Endodermal cell (in vitro differentiated cells): ENCODE measurements at regions not wholly inside any gene's neighbourhood (a gene's known extent, or its start where the extent isn't known, plus 50 kb on each side); places are given as distances from the start of the nearest gene placed in this dataset.

ENCODE experiments used
- DNase-seq: peaks from one replicate; pipeline ENCODE4 v3.0.0-alpha.2; 2017
- H3K27ac ChIP-seq: 2 replicates; pipeline ENCODE4 v1.5.1; 2013; ENCODE audit warnings: mild to moderate bottlenecking, low read depth, low read length, moderate library complexity
- H3K27me3 ChIP-seq: 2 replicates; pipeline ENCODE4 v1.6.1; 2013; ENCODE audit warnings: mild to moderate bottlenecking, low read length, moderate library complexity; ENCODE audit not compliant: insufficient read depth, control insufficient read depth, poor library complexity, severe bottlenecking
- H3K36me3 ChIP-seq: 2 replicates; pipeline ENCODE4 v1.7.0; 2013; ENCODE audit warnings: mild to moderate bottlenecking, low read length, moderate library complexity; ENCODE audit not compliant: control insufficient read depth, insufficient read depth
- H3K4me1 ChIP-seq: one replicate; pipeline ENCODE4 v1.7.0; 2013; ENCODE audit warnings: low read length; ENCODE audit not compliant: control insufficient read depth, insufficient read depth
- H3K4me3 ChIP-seq: 2 replicates; pipeline ENCODE4 v1.5.1; 2013; ENCODE audit warnings: mild to moderate bottlenecking, low read length, moderate library complexity
- H3K9ac ChIP-seq: 2 replicates; pipeline ENCODE4 v1.6.1; 2013; ENCODE audit warnings: mild to moderate bottlenecking, low read length, moderate library complexity; ENCODE audit not compliant: poor library complexity, severe bottlenecking; ENCODE audit errors: extremely low read depth
- H3K9me3 ChIP-seq: 2 replicates; pipeline ENCODE4 v1.6.1; 2013; ENCODE audit warnings: mild to moderate bottlenecking, low read length, moderate library complexity; ENCODE audit not compliant: control insufficient read depth
- H3K27ac Mint-ChIP-seq: 2 replicates; pipeline ENCODE4 v1.8.0; 2020; ENCODE audit warnings: mixed read lengths
- H3K27me3 Mint-ChIP-seq: 2 replicates; pipeline ENCODE4 v1.8.0; 2021; ENCODE audit warnings: mild to moderate bottlenecking, mixed read lengths; ENCODE audit not compliant: insufficient read depth
- H3K36me3 Mint-ChIP-seq: 2 replicates; pipeline ENCODE4 v1.8.0; 2020; ENCODE audit warnings: low read depth, mixed read lengths
- H3K4me1 Mint-ChIP-seq: 2 replicates; pipeline ENCODE4 v1.8.0; 2020; ENCODE audit warnings: mixed read lengths
- H3K4me3 Mint-ChIP-seq: 2 replicates; pipeline ENCODE4 v1.8.0; 2020; ENCODE audit warnings: mild to moderate bottlenecking, moderate library complexity, mixed read lengths
- H3K9me3 Mint-ChIP-seq: 2 replicates; pipeline ENCODE4 v1.8.0; 2020; ENCODE audit warnings: mild to moderate bottlenecking, mixed read lengths
- WGBS, 2 experiments: methylation state at CpG; one replicate each; pipeline versions ENCODE4 v1.1.5 to v1.1.7; 2013; ENCODE audit warnings: missing lambda C conversion rate in 2 of 2, mixed read lengths in 1 of 2; ENCODE audit not compliant: insufficient coverage in 1 of 2, insufficient read length in 1 of 2; 5-methylcytosine and 5-hydroxymethylcytosine counted together
- TF ChIP-seq, protein P1 (sequence below): fragments of 200-600 bp; sonication (generic); conservative IDR thresholded peaks from 2 replicates; pipeline ENCODE4 v1.5.0; 2021; ENCODE audit warnings: antibody characterized with exemption, mild to moderate bottlenecking

DNA sequence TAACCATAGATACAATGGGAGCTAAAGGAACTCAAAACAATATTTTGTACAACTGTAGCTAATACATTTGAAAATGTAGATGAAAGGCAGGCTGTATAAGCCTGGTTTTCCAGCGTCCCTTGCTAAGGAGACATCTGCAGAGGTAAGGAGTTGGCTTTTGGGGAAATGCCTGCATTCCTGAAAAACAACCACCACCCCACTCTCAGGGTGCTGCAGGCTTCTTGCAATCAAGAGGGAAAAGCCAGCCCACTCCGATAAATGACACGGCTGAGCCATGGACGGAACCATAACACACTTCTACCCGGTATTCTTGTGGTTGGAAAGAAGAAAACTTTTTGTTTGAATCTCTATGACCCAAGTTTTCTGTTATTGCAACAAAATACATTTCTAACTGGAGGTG lies 200.3 kb downstream of the TEX36 start:
- TF ChIP-seq, protein P1, sequence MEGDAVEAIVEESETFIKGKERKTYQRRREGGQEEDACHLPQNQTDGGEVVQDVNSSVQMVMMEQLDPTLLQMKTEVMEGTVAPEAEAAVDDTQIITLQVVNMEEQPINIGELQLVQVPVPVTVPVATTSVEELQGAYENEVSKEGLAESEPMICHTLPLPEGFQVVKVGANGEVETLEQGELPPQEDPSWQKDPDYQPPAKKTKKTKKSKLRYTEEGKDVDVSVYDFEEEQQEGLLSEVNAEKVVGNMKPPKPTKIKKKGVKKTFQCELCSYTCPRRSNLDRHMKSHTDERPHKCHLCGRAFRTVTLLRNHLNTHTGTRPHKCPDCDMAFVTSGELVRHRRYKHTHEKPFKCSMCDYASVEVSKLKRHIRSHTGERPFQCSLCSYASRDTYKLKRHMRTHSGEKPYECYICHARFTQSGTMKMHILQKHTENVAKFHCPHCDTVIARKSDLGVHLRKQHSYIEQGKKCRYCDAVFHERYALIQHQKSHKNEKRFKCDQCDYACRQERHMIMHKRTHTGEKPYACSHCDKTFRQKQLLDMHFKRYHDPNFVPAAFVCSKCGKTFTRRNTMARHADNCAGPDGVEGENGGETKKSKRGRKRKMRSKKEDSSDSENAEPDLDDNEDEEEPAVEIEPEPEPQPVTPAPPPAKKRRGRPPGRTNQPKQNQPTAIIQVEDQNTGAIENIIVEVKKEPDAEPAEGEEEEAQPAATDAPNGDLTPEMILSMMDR = no peak
- H3K27ac Mint-ChIP-seq = peak overlapping the region; percentile 4
- no peaks in the 10 kb centered on the region for H3K36me3 Mint-ChIP-seq

DNA sequence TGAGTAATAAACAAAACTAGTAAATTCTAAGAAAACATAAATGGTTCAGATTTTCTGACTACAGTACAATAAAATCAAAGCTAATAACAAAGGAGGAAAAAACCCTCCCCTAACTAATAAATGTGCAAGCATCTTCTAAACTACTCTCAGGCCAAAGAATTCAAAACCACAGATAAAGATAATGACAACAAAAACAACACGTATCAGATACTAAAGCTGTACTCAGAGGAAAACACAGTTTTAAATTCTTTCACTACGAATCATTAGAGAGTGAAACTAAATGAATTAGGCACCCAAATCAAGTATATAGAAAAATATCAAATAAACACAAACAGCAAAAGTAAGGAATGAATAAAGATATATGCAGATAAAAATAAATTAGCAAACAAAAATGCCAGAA lies 200.9 kb downstream of the TEX36 start:
- no peak overlapping the region for H3K4me3 ChIP-seq
- H3K9me3 ChIP-seq = no peaks in the 10 kb centered on the region
- H3K9ac ChIP-seq = no peak overlapping the region
- no peak overlapping the region for H3K27ac ChIP-seq
- Mint-ChIP-seq H3K9me3 (no peaks in the 10 kb centered on the region), H3K27me3 (peaks cover 3% of the 10 kb centered on the region), H3K4me1 (peaks cover 37% of the 10 kb centered on the region), H3K27ac (peak overlapping the region; percentile 4), H3K4me3 (no peak overlapping the region), H3K36me3 (no peaks in the 10 kb centered on the region)
- H3K4me1 ChIP-seq = peaks cover 5% of the 10 kb centered on the region
- H3K27me3 ChIP-seq = no peaks in the 10 kb centered on the region
- TF ChIP-seq, protein P1 = no peak
- no peaks in the 10 kb centered on the region for H3K36me3 ChIP-seq
- DNase-seq = no peak
- WGBS, 2 experiments = 73% methylated on average over 2 of the region's 2 CpGs; no CpG with 5 or more reads in 1 of the 2 experiments

More for the DNA sequence above, 200.3 kb downstream of the TEX36 start:
- Mint-ChIP-seq H3K9me3 (no peaks in the 10 kb centered on the region), H3K27me3 (no peaks in the 10 kb centered on the region), H3K4me3 (no peak overlapping the region), H3K4me1 (peaks cover 37% of the 10 kb centered on the region)
- Histone ChIP-seq H3K4me1 (peaks cover 5% of the 10 kb centered on the region), H3K27ac (no peak overlapping the region), H3K27me3 (no peaks in the 10 kb centered on the region), H3K9me3 (no peaks in the 10 kb centered on the region), H3K9ac (no peak overlapping the region), H3K36me3 (no peaks in the 10 kb centered on the region), H3K4me3 (no peak overlapping the region)
- peak; percentile 65 for DNase-seq
- WGBS, 2 experiments = 69 to 90% methylated on average over 2 to 4 of the region's 5 CpGs

DNA sequence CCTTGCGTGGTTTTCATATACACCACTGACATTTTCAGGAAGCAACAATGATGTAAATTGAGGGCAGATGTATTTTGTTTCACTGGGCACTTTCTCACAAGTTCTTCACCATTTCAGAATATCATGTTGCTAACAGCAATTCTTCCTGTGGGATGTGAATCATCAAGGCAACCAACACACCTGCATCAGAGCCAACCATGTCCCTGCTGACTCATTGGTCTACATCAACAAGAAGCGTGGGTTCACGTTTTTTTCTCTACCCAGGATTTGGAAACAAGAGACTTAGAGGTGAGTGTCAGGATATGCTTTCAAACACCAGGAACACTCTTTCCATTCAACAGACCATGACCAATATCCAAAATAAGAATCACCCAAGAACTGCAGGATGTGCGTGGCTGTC lies 203.9 kb downstream of the TEX36 start:
- Mint-ChIP-seq H3K4me1 (peaks cover 37% of the 10 kb centered on the region), H3K27me3 (peaks cover 12% of the 10 kb centered on the region), H3K36me3 (no peaks in the 10 kb centered on the region), H3K27ac (no peak overlapping the region), H3K9me3 (no peaks in the 10 kb centered on the region), H3K4me3 (no peak overlapping the region)
- TF ChIP-seq, protein P1 = no peak
- no peak overlapping the region for H3K4me3 ChIP-seq
- H3K9ac ChIP-seq = no peak overlapping the region
- H3K27ac ChIP-seq = no peak overlapping the region
- WGBS, 2 experiments = 86 to 100% methylated on average over 2 to 4 of the region's 4 CpGs
- no peak for DNase-seq
- no peaks in the 10 kb centered on the region for H3K36me3 ChIP-seq
- peaks cover 14% of the 10 kb centered on the region for H3K27me3 ChIP-seq
- H3K9me3 ChIP-seq = no peaks in the 10 kb centered on the region
- peaks cover 5% of the 10 kb centered on the region for H3K4me1 ChIP-seq
